NCI-H526 treated with DMSO at 0.1 percent for 48 hours (cell line): ENCODE measurements at regions not wholly inside any gene's neighbourhood (a gene's known extent, or its start where the extent isn't known, plus 50 kb on each side); places are given as distances from the start of the nearest gene placed in this dataset.

Source experiments
- DNase-seq: peaks from one replicate; lab custom pipeline; 2025; lab: John Stamatoyannopoulos, UW

DNA sequence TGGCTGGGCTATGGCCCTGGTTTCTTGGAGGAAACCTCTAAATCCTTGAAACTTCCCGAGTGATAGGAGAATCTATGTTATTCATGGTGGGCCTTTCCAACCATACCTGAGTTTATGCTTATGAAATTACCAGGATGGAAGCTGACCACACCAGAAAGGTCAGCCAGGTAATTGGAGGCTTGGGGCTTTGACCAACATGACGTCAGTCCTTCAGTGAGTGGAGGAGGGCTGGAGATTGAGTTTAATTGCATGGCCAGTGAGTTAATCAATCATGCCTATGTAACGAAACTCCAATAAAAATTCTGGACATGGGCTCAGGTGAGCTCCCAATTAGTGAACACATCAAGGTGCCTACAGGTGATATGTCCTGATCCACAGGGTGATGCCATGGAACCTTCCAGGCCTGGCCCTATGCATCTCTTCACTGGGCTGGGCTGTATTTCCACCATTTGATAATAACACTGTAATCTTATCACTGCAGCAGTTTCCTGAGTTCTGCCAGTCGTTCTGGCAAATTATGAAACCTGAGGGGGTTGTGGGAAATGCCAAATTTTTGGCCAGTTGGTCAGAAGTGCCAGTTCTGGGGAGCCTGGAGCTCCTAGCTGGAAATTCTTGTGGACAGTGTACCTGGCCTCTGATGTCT lies 106.5 kb downstream of the CDH26 start:
- DNase-seq: no peak

DNA sequence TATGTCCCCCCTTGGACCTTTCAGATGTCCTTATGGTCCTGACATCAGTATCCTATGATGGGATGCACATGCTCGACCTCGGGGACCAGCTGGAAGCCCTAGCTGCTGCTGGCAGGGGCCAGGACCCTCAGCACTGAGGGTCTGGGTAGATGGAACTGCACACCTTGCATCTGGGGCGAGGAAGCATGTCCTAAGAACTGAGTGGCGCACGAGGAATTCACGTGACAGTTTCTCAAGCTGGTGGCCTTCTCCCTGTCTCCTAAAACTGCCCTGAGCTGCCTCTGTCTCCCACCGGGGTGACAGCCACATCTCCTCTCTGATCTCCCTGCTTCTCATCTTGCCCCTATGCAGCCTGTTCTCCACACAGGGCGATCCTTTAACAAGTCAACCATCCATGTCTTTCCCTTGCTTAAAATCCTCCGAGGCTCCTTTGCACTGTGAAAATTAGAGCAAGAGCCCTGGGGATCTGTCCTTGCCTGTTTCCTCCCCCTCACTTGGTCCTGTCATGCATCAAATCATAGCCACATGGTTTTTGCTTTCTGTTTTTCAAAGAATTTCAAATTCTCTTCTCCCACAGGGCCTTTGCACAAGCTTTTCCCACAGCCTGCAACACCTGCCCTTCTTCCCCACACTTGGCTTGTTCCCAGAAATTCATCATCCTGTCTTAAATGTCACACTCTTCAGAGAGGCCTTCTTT lies 107.7 kb downstream of the CDH26 start:
- DNase-seq: no peak

DNA sequence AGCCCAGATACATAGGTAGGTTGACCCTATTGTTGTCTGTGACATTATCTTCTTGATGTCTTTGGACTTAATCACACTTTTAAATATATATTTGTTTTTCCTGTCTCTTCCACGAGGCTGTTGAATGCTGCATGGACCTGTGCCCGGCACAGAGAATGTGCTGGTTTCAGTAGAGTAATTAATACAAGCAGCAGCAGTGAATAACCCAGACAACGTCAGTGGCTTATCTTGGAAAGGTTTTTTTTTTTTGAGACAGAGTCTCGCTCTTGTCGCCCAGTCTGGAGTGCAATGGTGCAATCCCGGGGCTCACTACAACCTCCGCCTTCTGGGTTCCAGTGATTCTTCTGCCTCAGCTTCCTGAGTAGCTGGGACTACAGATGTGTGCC lies 108.2 kb downstream of the CDH26 start:
- DNase-seq: no peak

DNA sequence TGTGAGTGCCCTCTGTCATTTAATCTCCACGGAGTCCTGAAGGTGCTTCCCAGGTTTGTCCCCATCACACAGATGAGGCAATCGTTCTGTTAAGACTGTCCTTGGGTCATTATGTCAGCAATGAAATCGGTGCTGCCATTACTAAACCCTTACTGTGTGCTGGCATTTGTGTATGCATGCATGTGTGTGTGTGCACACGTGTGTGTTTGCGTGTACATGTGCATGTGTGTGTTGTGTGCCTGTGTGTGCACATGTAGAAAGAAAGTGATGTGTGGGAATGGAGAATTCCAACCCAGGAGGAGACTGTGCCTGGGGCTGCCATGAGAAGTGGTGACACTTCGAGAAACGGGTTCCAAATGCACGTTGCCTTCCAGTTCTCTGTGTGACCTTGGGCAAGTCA lies 110.3 kb downstream of the CDH26 start:
- DNase-seq: no peak

DNA sequence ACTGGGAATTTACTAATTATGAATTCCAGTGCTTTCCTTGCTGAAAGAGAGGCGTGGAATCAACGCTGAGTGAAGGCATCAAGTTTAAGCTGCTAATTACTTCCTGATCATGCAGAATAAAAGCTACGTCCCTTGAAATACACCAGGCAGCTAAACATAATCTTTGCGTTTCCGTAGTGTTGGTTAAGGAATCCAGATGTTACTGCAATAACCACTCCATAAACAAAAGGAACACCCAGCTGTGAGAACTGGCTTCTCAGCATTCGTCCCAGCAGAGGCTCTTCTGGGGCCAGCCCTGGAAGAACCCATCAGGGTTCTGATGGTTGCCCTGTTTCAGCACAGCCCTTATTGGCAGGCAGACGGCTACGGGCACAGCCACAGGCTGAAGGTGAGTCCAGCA lies 111.4 kb downstream of the CDH26 start:
- no peak for DNase-seq

DNA sequence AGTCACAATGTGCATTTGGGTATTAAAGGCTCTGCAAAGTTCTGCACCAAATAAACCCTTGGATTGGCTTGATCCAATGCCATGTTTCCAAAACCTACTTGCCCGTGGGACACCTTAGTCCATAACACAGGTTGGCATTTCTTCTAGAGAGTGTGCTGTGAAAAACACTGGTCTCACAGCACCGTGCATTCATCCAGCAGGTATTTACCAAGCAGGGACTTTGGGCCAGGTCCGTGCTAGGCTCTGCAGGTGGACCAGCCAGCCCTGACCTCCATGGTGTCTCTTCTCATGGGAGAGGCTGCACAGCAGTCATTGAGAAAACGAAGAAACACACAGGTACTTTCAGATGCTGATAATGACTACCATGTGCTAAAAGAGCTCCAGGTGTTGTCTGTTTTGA lies 112.6 kb downstream of the CDH26 start:
- DNase-seq: no peak

DNA sequence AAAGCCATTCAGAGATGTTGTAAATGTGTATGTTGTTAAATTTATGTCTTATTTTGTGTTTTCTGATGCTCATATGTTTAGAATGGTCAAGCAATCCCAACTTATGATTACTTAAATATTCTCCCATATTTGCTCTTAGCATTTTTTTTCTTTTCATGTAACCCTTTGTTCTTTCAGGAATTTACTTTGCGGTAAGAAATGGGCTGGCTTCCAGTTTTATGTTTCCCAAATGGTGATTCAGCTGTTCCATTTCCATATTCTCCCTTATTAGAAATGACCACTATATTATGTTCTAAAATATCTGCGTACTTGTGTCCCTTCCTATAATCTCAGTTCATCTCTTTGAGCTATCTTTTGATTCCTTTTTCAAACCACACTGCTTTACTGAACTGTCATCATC lies 113.7 kb downstream of the CDH26 start:
- DNase-seq: no peak

DNA sequence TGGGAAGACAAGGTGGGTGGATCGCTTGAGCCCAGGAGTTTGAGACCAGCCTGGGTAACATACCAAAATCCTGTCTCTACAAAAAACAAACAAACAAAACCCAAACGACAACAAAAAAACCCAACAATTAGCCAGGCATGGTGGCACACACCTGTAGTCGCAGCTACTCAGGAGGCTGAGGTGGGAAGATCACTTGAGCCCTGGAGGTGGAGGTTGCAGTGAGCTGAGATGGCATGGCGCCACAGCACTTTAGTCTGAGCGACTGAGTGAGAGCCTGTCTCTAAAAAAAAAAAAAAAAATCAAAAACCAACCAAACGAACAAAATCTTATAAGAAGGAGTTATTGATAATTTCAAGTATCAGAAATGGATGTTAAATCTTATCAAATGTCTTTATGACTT lies 114.9 kb downstream of the CDH26 start:
- no peak for DNase-seq

DNA sequence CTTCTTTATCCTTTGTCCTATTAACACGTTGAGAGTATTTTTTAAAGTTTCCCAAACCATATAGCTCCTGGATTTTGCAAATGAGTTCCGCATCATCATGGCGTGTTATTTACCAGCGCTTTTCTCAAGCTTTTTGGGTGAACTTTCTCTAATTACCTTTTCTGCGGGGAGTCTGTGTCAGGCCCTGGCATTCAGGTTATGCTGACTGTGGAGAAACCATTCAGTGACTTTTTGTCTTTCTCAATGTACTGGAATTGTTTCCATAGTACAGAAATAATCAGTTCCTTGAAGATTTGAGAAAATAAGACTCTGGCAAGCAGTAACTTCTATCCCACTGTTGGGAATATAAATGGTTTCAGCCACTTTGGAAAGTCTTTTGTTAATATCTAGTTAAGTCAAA lies 115.3 kb downstream of the CDH26 start:
- no peak for DNase-seq

DNA sequence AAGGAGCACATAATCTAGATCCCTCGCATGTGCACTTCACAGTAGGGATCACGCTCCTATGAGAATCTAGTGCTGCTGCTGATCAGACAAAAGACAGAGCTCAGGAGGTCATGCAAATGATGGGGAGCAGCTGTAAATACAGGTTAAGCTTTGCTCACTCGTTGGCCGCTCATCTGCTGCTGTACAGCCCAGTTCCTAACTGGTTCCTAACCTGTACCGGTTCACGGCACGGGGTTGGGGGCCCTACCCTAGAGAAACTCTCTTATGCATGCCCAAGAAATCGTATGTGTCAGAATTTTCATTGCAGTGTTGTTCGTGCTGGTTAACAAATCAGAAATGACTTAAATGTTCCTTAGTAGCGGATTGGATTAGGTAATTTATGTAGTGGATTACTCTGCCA lies 116.1 kb downstream of the CDH26 start:
- peak; percentile 36 for DNase-seq

DNA sequence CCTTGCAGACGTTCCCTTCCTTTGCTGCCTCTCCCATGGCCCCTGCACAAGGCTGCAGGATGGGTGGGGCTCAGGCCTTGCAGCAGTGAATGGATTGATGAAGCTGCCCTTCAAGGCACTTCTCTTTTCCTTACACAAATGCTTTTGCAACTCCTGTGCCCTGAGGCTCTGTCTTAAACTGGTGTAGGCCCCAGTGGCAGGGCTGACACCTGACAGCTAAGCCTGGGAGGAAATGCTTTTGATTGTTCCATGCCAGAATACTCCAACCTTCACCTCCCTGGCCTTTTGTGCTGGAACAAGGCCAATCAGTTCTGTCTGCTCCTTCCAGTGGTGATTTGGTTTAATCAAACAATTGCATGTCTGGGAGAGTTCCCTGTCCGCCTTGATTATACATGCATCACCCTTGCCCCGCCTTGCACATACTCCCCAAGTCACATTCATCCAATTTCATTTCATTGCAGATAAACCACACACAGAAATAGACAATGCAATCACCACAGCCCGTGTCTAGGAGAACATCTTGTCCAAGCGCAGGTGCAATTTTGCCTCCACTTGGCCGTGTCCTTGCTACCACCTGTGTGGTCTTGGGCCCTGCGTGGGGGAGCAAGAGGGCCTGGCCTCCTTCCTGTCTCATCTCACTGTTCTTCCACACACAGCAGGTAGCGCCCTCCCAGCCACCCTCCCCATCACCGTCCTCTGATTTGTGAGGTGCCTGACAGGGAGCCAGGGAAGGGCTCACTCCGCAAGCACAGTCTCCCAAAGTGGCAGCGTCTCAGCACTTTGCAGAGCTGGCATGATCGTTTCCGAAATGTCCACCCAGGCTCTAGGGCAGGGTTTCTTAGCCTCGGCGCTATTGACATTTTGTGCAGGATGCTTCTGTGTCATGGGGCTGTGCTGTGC lies 120.4 kb downstream of the CDH26 start:
- DNase-seq: no peak

DNA sequence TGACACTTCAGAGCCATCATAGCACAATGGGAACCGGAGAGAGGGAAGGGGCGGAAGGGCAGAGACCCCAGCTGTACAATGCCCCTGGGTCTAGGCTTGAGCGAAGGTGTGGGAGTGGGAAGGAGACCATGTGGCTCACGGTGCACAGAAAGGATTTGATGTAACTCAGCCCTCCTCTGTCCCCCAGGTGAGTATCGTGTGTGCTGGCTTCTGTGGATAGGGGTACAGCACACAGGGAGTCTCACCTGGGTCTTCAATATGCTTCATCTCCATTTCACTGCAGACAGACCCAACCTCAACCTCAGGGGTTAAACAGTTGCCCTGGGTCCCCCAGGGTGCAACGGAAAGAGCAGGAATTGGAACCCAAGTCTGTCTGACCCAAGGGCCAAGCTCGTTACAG lies 122.2 kb downstream of the CDH26 start:
- DNase-seq: no peak

DNA sequence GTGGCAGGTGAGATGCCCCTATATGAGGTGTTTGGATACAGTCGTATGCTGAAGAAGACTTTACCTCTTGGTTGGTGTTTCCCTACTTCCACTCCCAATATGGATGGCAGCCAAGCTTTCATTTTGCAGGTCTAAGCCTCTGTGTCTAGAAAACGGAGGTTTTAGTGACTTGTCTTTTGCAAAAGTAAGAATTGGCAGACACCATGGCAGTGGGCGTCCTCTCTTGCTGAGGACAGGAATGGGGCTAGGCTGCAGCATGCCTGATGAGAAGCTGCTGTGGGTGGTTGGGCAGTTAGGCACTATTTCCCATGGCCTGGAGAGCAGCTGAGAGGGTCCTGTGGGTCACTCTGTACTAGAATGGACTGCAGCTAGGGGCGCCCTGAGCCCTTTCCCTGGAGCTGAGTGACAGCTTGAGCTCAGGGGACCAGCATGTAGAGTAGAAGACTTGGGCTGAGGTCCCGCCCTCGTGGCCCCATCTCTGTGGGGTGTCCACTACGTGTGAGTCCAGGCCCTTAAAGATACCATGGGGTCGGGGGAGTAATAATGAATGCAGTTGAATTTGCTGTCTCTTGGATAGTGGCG lies 127.4 kb downstream of the CDH26 start:
- DNase-seq: no peak

DNA sequence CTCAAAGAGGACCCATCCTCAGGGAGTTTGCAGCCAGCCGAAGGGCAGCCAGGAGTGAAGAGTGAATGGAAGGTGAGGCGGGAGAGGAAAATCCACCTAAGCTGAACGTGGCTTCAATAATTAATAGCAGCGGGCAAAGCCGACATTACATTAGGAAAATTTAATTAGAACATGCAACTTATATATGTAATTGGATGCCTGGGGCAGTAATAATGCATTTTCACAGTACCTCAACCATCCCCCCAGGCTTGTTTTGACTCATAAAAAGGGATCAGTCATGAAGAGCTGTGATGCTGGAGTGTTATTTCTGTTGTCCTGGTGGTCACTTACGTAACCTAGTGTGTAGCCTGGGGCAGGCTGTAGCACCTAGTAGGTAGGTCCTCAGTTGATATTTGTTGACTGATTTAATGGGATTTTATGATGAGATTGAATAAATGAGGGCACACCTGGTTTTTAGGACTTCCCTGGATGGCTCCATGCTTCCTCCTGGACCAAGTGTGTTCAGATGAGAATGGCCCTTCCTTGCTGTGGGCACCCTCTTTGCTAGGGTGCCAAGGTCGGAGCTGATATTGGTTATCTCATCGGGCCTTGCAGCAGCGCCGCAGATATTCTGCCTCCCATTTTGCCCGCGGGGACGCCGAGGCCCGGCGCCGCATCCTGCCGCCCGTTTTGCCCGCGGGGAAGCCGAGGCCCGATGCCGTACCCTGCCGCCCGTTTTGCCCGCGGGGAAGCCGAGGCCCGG lies 128.8 kb downstream of the CDH26 start:
- DNase-seq: no peak

DNA sequence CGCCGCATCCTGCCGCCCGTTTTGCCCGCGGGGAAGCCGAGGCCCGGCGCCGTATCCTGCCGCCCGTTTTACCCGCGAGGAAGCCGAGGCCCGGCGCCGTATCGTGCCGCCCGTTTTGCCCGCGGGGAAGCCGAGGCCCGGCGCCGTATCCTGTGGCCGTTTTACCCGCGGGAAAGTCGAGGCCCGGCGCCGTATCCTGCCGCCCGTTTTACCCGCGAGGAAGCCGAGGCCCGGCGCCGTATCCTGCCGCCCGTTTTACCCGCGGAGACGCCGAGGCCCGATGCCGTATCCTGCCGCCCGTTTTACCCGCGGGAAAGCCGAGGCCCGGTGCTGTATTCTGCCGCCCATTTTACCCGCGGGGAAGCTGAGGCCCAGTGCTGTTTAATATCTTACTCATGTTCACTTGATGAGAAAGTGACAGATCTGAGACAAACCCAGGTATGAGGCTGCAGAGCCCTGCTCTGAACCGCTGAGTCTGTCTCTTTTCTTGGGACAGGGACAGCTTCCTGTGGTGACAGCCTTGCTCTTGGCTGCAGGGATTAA lies 129.4 kb downstream of the CDH26 start:
- no peak for DNase-seq

DNA sequence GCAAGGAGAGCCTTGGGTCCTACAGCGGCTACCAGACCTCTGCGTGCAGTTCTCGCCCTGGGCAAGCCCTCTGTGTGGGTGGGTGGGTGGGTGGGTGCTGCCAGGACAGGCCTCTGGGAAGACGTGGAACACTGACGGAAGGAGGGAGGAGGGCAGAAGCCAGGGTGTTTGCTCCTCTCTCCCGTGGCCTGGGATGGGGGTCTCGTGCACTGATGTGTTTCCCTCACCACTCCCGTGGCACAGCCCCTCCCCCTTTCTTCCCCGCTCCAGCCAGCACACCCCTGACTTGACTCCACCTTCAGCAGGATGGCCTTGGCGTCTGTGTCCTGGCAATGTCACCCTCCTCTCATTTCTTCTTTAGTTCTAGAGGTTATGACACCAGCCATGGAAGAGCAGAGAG lies 130.0 kb downstream of the CDH26 start:
- no peak for DNase-seq

DNA sequence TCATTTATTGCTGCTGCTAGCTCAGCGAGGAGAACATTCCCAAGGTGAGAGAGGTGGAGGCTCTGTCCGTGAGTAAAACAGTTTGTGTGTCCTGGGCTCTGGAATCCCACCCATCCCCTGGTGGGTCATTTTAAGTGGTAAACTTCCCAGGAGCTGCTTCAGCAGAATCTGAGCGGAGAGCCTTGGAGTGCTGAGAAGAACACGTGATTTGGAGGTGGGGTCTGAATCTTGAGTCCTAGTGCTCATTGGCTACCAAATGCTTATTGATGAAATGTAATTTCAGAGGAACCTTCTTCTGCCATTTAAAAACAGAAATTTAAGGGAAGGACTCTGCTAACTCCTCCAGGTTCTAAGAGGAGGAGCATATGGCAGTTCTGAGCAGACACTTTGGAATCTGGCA lies 132.4 kb downstream of the CDH26 start:
- DNase-seq: no peak

DNA sequence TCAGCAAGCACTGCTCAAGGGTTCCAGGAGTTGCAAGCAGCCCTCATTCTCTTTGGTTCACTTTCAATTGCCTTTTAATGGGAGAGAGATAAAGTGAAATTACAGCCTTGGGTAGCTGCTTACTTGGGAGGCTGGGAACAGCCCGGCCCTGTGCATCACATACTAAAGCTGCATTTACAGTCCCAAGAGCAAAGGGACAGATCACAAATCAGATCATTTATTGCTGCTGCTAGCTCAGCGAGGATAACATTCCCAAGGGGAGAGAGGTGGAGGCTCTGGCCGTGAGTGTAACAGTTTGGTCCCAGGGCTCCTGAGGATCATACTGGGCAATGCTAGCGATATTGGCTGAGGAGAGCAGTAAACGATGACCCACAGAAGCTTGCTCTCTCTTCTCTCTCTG lies 133.1 kb downstream of the CDH26 start:
- DNase-seq: no peak

DNA sequence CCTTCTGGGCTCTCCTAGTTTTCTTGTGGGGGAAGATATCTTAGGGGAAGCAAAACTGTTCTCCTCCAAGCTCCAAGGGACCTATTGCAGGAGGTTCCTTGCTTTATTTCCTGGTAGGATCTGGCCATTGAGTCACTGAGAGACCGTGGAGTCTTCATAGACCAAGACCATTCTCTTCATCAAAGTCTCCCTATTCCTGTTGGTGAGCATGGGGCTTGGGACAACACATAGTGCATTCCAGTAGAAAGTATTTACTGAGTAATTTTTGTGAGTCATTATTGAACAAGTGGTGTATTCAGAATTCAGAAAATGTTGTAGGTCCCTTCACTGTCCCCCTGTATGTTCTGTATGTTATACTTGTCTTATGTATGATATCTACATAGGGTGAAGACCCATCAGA lies 133.6 kb downstream of the CDH26 start:
- DNase-seq: no peak

DNA sequence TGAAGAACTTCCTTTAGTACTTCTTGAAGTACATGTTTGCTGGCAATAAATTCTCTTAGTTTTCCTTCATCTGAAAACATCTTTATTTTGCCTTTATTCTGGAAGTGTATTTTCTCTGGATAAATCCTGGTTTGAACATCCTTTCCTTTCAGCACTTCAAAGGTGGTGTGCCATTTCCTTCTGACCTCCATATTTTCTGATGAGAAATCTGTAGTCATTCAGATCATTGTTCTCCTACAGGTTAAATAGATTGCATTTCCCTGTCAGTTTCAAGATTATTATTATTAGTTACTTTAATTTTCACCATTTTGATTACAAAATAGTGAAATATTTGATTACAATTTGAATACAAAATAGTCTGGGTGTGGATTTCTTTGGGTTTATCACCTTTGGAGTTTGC lies 134.5 kb downstream of the CDH26 start:
- no peak for DNase-seq

DNA sequence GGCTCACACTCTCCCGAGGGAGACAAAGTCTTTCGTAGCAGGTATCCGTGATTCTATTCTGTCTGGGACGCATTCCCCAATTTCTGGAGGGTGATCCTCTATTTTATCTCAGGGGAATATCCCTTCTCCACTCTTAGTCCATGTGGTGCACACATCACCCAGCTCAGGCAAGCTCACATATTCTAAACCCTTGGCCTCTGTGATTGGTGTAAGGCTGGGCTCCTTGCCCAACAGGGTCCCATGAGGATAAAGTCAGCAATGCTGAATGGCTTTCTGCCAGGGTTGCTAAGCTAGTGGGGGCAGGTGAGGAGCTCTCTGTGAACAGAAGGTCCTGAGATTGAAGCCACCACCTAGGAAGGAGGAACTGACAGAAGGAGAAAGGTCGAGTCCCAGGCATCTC lies 137.2 kb downstream of the CDH26 start:
- no peak for DNase-seq

DNA sequence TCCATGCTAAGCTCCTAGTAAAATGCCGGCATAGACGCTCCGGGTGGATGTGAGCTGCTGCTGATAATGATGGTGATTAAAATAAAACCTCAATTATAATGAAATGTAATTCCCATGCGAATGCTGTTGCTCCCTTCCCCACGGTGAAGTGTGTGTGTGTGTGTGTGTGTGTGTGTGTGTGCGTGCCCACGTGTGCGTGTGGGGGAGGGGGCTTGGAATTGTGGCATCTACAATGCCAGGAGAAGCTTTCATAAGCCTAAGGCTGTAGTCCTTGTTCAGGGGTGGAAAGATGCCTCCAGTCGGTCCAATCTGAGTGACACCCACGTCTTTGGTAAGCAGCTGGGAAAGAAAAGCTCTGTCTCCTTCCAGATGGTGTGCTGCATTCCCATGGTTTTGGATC lies 137.9 kb downstream of the CDH26 start:
- DNase-seq: no peak
